ENCODE measurements at regions not wholly inside any gene's neighbourhood (a gene's known extent, or its start where the extent isn't known, plus 50 kb on each side); places are given as distances from the start of the nearest gene placed in this dataset.

- DNase-seq, result no peak
Observed at GRCh38 chr2:120884472-120885290, 149.0 kb downstream of the GLI2 start.

- no peak for DNase-seq
Observed at GRCh38 chr2:120885321-120885720, 149.7 kb downstream of the GLI2 start.

- DNase-seq, result no peak
Observed at GRCh38 chr2:120885749-120886148, 150.1 kb downstream of the GLI2 start.

GRCh38 chr2:120886534-120887319 is 151.1 kb downstream of the GLI2 start:
- DNase-seq, result no peak

- no peak for DNase-seq
Observed at GRCh38 chr2:120887320-120887697, 151.6 kb downstream of the GLI2 start.

- DNase-seq, result peak; percentile 49
Observed at GRCh38 chr2:120887741-120888231, 152.1 kb downstream of the GLI2 start.

- DNase-seq, result no peak
Observed at GRCh38 chr2:120888851-120889250, 153.2 kb downstream of the GLI2 start.

- DNase-seq, result no peak
Observed at GRCh38 chr2:120889936-120890335, 154.3 kb downstream of the GLI2 start.

GRCh38 chr2:120890566-120891360 is 155.1 kb downstream of the GLI2 start:
- DNase-seq, result no peak

GRCh38 chr2:120892271-120892966 is 156.8 kb downstream of the GLI2 start:
- DNase-seq, result no peak

GRCh38 chr2:120892967-120893667 is 157.4 kb downstream of the GLI2 start:
- no peak for DNase-seq

- no peak for DNase-seq
Observed at GRCh38 chr2:120893811-120894584, 158.3 kb downstream of the GLI2 start.

GRCh38 chr2:120894966-120895365 is 159.3 kb downstream of the GLI2 start:
- no peak for DNase-seq

- DNase-seq, result no peak
Observed at GRCh38 chr2:120896126-120896525, 160.5 kb downstream of the GLI2 start.

- no peak for DNase-seq
Observed at GRCh38 chr2:120896901-120897300, 161.2 kb downstream of the GLI2 start.

GRCh38 chr2:120897399-120897798 is 161.7 kb downstream of the GLI2 start:
- DNase-seq, result no peak

GRCh38 chr2:120898496-120898895 is 162.8 kb downstream of the GLI2 start:
- DNase-seq, result no peak

- DNase-seq, result no peak
Observed at GRCh38 chr2:120898961-120899750, 163.5 kb downstream of the GLI2 start.

- no peak for DNase-seq
Observed at GRCh38 chr2:120899771-120900170, 164.1 kb downstream of the GLI2 start.

GRCh38 chr2:120901201-120901600 is 165.5 kb downstream of the GLI2 start:
- DNase-seq, result no peak

Measured in DMS53 (cell line).